ENCODE measurements at regions not wholly inside any gene's neighbourhood (a gene's known extent, or its start where the extent isn't known, plus 50 kb on each side); places are given as distances from the start of the nearest gene placed in this dataset.

- Histone ChIP-seq H2AFZ (ENCODE audit: low read length) (no peak overlapping the region), H3K4me2 (ENCODE audit: low read length) (no peak overlapping the region), H4K20me1 (ENCODE audit: insufficient read depth, low read length) (no peaks in the 10 kb centered on the region), H3K79me2 (ENCODE audit: insufficient read depth, low read depth, low read length) (no peaks in the 10 kb centered on the region), H3K4me3 (ENCODE audit: low read depth, low read length, poor library complexity, severe bottlenecking) (no peak overlapping the region), H3K9me2 (ENCODE audit: insufficient read depth, low read length) (no peaks in the 10 kb centered on the region), H3K4me1 (ENCODE audit: insufficient read depth, low read length, poor library complexity, severe bottlenecking) (no peaks in the 10 kb centered on the region), H3K9me3 (ENCODE audit: low read length) (no peaks in the 10 kb centered on the region), H3K36me3 (ENCODE audit: insufficient read depth, low read length) (no peaks in the 10 kb centered on the region), H3K27ac (ENCODE audit: low read depth, low read length, poor library complexity, severe bottlenecking) (no peak overlapping the region)
- TF ChIP-seq CTCF (conservative IDR thresholded peaks at IDR 0.05; ENCODE audit: low read length): no peak
- no peak for TF ChIP-seq EZH2phosphoT487 (IDR thresholded peaks at IDR 0.05; ENCODE audit: borderline replicate concordance, low read depth, low read length)
- ChIA-PET CTCF (ENCODE audit: unreplicated experiment) (no interaction called here), POLR2A (no interaction called here)
- intact Hi-C loops (cut with micrococcal nuclease; ENCODE audit: unreplicated experiment): loop anchor here (10.0 kb wide), 1 partner anchor 298 kb away; no protein-coding TSS in a partner anchor
- no TSS peak for BruUV-seq (replicated peaks)
- no peak for DNase-seq (ENCODE audit: low spot score)
Observed at GRCh38 chr7:46886669-46887374, 695.1 kb downstream of the TNS3 start.

DNA sequence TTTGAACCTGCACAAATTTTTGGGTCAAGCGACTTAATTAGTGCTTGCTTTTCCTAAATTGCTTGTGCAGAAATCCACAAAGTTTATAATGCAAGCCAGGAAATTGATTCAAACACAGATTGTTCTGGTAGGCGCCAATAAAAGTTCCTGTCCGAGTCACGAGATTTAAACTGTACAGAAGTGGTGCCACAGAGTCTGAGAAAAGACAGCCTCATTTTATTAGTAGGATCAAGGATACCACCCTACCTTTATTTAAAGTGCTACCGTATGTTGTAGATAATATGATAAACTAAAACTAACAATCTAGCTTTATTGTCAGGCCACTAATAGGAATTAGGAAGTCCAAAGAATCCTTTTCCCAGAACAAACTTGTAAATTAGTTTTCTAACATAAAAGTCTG, 696.7 kb downstream of the TNS3 start:
- ChIA-PET CTCF (ENCODE audit: unreplicated experiment) (no interaction called here), POLR2A (no interaction called here)
- Histone ChIP-seq H2AFZ (ENCODE audit: low read length) (no peak overlapping the region), H3K9me2 (ENCODE audit: insufficient read depth, low read length) (no peaks in the 10 kb centered on the region), H3K27ac (ENCODE audit: low read depth, low read length, poor library complexity, severe bottlenecking) (no peak overlapping the region), H3K4me1 (ENCODE audit: insufficient read depth, low read length, poor library complexity, severe bottlenecking) (peaks cover 7% of the 10 kb centered on the region), H3K4me3 (ENCODE audit: low read depth, low read length, poor library complexity, severe bottlenecking) (no peak overlapping the region), H3K4me2 (ENCODE audit: low read length) (no peak overlapping the region), H3K9me3 (ENCODE audit: low read length) (no peaks in the 10 kb centered on the region), H3K79me2 (ENCODE audit: insufficient read depth, low read depth, low read length) (no peaks in the 10 kb centered on the region), H4K20me1 (ENCODE audit: insufficient read depth, low read length) (no peaks in the 10 kb centered on the region), H3K36me3 (ENCODE audit: insufficient read depth, low read length) (no peaks in the 10 kb centered on the region)
- DNase-seq (ENCODE audit: low spot score): no peak
- intact Hi-C loops (cut with micrococcal nuclease; ENCODE audit: unreplicated experiment): loop anchor here (10.0 kb wide), 1 partner anchor 300 kb away; no protein-coding TSS in a partner anchor
- BruUV-seq (replicated peaks): no TSS peak
- no peak for TF ChIP-seq EZH2phosphoT487 (IDR thresholded peaks at IDR 0.05; ENCODE audit: borderline replicate concordance, low read depth, low read length)
- no peak for TF ChIP-seq CTCF (conservative IDR thresholded peaks at IDR 0.05; ENCODE audit: low read length)

DNA sequence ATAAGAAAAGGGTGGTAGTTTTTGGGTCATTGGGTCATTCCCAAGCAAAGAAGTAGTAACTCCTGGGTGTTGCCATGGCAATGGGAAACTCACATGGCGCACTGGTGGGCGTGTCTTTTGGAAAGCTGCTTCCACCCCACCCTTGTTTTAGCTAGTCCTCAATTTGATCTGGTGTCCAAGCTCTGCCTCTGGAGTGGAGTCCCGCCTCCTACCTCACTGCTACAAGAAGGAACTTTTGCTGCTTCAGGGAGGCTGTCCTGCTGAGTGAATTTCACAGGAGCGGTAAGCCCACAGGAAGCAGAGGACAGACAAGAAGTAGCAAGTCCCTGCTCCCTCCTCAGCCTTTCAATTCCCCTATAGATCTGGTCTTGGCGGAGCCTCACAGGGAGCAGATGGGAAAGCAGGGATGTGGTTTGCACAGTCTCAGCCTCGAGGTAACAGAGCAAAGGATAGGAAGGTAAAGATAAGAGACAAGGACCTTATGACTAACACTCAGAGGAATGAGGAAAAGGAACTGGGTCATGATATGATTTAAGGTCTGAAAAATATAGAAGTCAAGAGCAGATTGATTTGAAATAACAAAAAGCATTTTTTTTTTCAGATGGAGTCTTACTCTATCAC, 700.3 kb downstream of the TNS3 start:
- no TSS peak for BruUV-seq (replicated peaks)

More for the DNA sequence above, 700.3 kb downstream of the TNS3 start:
- no peak for DNase-seq (ENCODE audit: low spot score)
- Histone ChIP-seq H3K4me3 (ENCODE audit: low read depth, low read length, poor library complexity, severe bottlenecking) (no peak overlapping the region), H3K27ac (ENCODE audit: low read depth, low read length, poor library complexity, severe bottlenecking) (no peak overlapping the region), H3K4me1 (ENCODE audit: insufficient read depth, low read length, poor library complexity, severe bottlenecking) (peaks cover 9% of the 10 kb centered on the region), H3K36me3 (ENCODE audit: insufficient read depth, low read length) (no peaks in the 10 kb centered on the region), H3K9me2 (ENCODE audit: insufficient read depth, low read length) (no peaks in the 10 kb centered on the region), H3K79me2 (ENCODE audit: insufficient read depth, low read depth, low read length) (no peaks in the 10 kb centered on the region), H3K4me2 (ENCODE audit: low read length) (no peak overlapping the region), H3K9me3 (ENCODE audit: low read length) (no peaks in the 10 kb centered on the region), H2AFZ (ENCODE audit: low read length) (no peak overlapping the region), H4K20me1 (ENCODE audit: insufficient read depth, low read length) (no peaks in the 10 kb centered on the region)
- ChIA-PET CTCF (ENCODE audit: unreplicated experiment) (no interaction called here), POLR2A (interaction anchor here (0.9 to 1.7 kb wide), 3 partner anchors 8 to 11 kb away, joined by 4 to 6 read pairs (median 5); no protein-coding TSS in a partner anchor)
- TF ChIP-seq EZH2phosphoT487 (IDR thresholded peaks at IDR 0.05; ENCODE audit: borderline replicate concordance, low read depth, low read length) (no peak), CTCF (conservative IDR thresholded peaks at IDR 0.05; ENCODE audit: low read length) (no peak)
- intact Hi-C loops (cut with micrococcal nuclease; ENCODE audit: unreplicated experiment): loop anchor here (10.0 kb wide), 1 partner anchor 303 kb away; no protein-coding TSS in a partner anchor
